K562 (cell line): ENCODE measurements at regions not wholly inside any gene's neighbourhood (a gene's known extent, or its start where the extent isn't known, plus 50 kb on each side); places are given as distances from the start of the nearest gene placed in this dataset.

Experiments used
- ATAC-seq: fragments of 200-7000 bp; cut with Tn5 transposase; 3 replicates; pipeline ENCODE4 v1.9.1; 2020; ENCODE audit warnings: moderate library complexity
- BruUV-seq: library from RNA; stranded (reverse); fragments of 400-500 nt; replicated peaks from 2 replicates; lab custom pipeline; 2021; lab: Mats Ljungman, UMichigan
- CTCF ChIA-PET: fragments of 300-600 bp; formaldehyde crosslinking; extraction: SDS; loops from one replicate; lab custom pipeline; 2021; ENCODE audit warnings: low intra/inter-chr PET ratio; lab: Yijun Ruan, JAX
- POLR2A ChIA-PET: fragments of 300-600, 350-650 bp; sonication (Branson Sonifier 250); formaldehyde crosslinking; extraction: SDS; loops from one replicate; lab custom pipeline; 2021; ENCODE audit warnings: antibody characterized with exemption, inconsistent platforms; lab: Yijun Ruan, JAX
- DNase-seq, 4 experiments: peaks; one replicate each; pipeline versions ENCODE4 v3.0.0 to v3.0.0-alpha.2; 2011 to 2018; ENCODE audit warnings: low spot score in 3 of 4, mixed read lengths in 3 of 4; ENCODE audit errors: extremely low read depth in 1 of 4
- FAIRE-seq: peaks from 2 replicates; lab custom pipeline; 2011; peaks lifted over from hg19 to GRCh38; lab: Jason Lieb, UNC
- H2AFZ ChIP-seq: 2 replicates; pipeline ENCODE4 v1.6.0; 2011; ENCODE audit warnings: low read depth, low read length, control low read depth, inconsistent platforms
- H3K27ac ChIP-seq: fragments of 200-600 bp; 3 replicates; pipeline ENCODE4 v1.8.0; 2011; ENCODE audit warnings: low read depth, mild to moderate bottlenecking, control low read depth, inconsistent platforms, low read length, moderate library complexity, mixed read lengths; ENCODE audit errors: extremely low read depth
- H3K27me3 ChIP-seq, 2 experiments: fragments of 300-600 bp in 1 of 2; 2 replicates in 1 of 2; 3 replicates in 1 of 2; pipeline versions ENCODE4 v1.6.0 to v1.8.0; 2011; ENCODE audit warnings: inconsistent platforms in 2 of 2, low read length in 2 of 2, mild to moderate bottlenecking in 1 of 2, mixed read lengths in 1 of 2, moderate library complexity in 1 of 2; ENCODE audit not compliant: control insufficient read depth in 2 of 2, insufficient read depth in 2 of 2
- H3K36me3 ChIP-seq: fragments of 300-600 bp; 3 replicates; pipeline ENCODE4 v1.8.0; 2011; ENCODE audit warnings: mild to moderate bottlenecking, low read length, inconsistent platforms; ENCODE audit not compliant: control insufficient read depth, insufficient read depth
- H3K4me1 ChIP-seq, 2 experiments: fragments of 200-600 bp in 1 of 2; replicated peaks in 1 of 2; 2 replicates in 1 of 2; 3 replicates in 1 of 2; pipeline versions ENCODE4 v1.5.1 to v1.8.0; 2011; ENCODE audit warnings: inconsistent platforms in 2 of 2, low read length in 2 of 2, mild to moderate bottlenecking in 1 of 2, mixed read lengths in 1 of 2, moderate library complexity in 1 of 2; ENCODE audit not compliant: control insufficient read depth in 2 of 2, insufficient read depth in 2 of 2
- H3K4me2 ChIP-seq: 2 replicates; pipeline ENCODE4 v1.6.1; 2011; ENCODE audit warnings: low read length, control low read depth, inconsistent platforms, mixed read lengths; ENCODE audit not compliant: insufficient read depth
- H3K4me3 ChIP-seq: fragments of 200-600 bp; sonication (generic), shearing (Covaris generic); 2 replicates; pipeline ENCODE4 v1.5.1; 2016; ENCODE audit warnings: control low read depth, inconsistent platforms
- H3K79me2 ChIP-seq: fragments of 200-600 bp; 3 replicates; pipeline ENCODE4 v1.8.0; 2011; ENCODE audit warnings: low read length, inconsistent platforms; ENCODE audit not compliant: control insufficient read depth, insufficient read depth
- H3K9ac ChIP-seq, 2 experiments: 2 replicates each; pipeline versions ENCODE4 v1.6.0 to v1.6.1; 2011; ENCODE audit warnings: low read depth in 2 of 2, low read length in 2 of 2, control low read depth in 1 of 2, inconsistent platforms in 1 of 2, mild to moderate bottlenecking in 1 of 2, mixed read lengths in 1 of 2; ENCODE audit not compliant: insufficient read depth in 1 of 2
- H3K9me1 ChIP-seq: one replicate; pipeline ENCODE4 v1.6.0; 2011; ENCODE audit warnings: inconsistent platforms, mild to moderate bottlenecking, low read length, moderate library complexity; ENCODE audit not compliant: control insufficient read depth, insufficient read depth
- H3K9me3 ChIP-seq: replicated peaks from 2 replicates; pipeline ENCODE4 v1.5.1; 2011; ENCODE audit warnings: low read depth, low read length, inconsistent platforms; ENCODE audit not compliant: control insufficient read depth, insufficient read depth
- H4K20me1 ChIP-seq: replicated peaks from 2 replicates; pipeline ENCODE4 v1.6.1; 2011; ENCODE audit warnings: low read length, inconsistent platforms, mixed read lengths; ENCODE audit not compliant: control insufficient read depth, insufficient read depth
- CREB1 ChIP-seq, 2 experiments: sonication (generic) in 1 of 2; formaldehyde crosslinking in 1 of 2; IDR thresholded peaks; 2 replicates each; pipeline versions ENCODE4 v1.6.1 to v1.8.0; 2012 to 2022; ENCODE audit warnings: inconsistent platforms in 1 of 2, mild to moderate bottlenecking in 1 of 2, missing genetic modification reagents in 1 of 2, moderate library complexity in 1 of 2
- CXXC5 ChIP-seq: fragments of 250-450 bp; sonication (Bioruptor Pico); IDR thresholded peaks from 2 replicates; pipeline ENCODE4 v1.8.0; 2022; ENCODE audit warnings: inconsistent platforms, mild to moderate bottlenecking, moderate library complexity
- DACH1 ChIP-seq: fragments of 450-650 bp; IDR thresholded peaks from 2 replicates; pipeline ENCODE4 v1.6.1; 2018; ENCODE audit not compliant: partially characterized antibody
- DMBX1 ChIP-seq: fragments of 250-450 bp; sonication (Bioruptor Pico); IDR thresholded peaks from 2 replicates; pipeline ENCODE4 v1.8.0; 2022; ENCODE audit warnings: inconsistent platforms, mild to moderate bottlenecking, moderate library complexity, borderline replicate concordance
- GABPB1 ChIP-seq: sonication (generic); formaldehyde crosslinking; IDR thresholded peaks from 2 replicates; pipeline ENCODE4 v1.8.0; 2022; ENCODE audit warnings: mild to moderate bottlenecking, missing genetic modification reagents
- HDAC1 ChIP-seq, 2 experiments: fragments of 450-650 bp; IDR thresholded peaks; 2 replicates each; pipeline ENCODE4 v1.6.1; 2016 to 2017; ENCODE audit warnings: inconsistent platforms in 1 of 2, mild to moderate bottlenecking in 1 of 2, moderate library complexity in 1 of 2
- HDGF ChIP-seq: fragments of 450-650 bp; IDR thresholded peaks from 2 replicates; pipeline ENCODE4 v1.6.1; 2016
- KLF16 ChIP-seq: IDR thresholded peaks from 2 replicates; pipeline ENCODE4 v1.6.1; 2016; ENCODE audit warnings: antibody characterized with exemption
- POLR2B ChIP-seq: fragments of 450-650 bp; IDR thresholded peaks from 2 replicates; pipeline ENCODE4 v1.6.1; 2018; ENCODE audit warnings: low read depth; ENCODE audit not compliant: partially characterized antibody
- SETDB1 ChIP-seq: IDR thresholded peaks from one replicate; pipeline ENCODE4 v1.6.1; 2012; ENCODE audit warnings: low read length, control low read depth, inconsistent platforms
- TCF7 ChIP-seq: sonication (generic); IDR thresholded peaks from 2 replicates; pipeline ENCODE4 v1.6.1; 2016; ENCODE audit warnings: antibody characterized with exemption, borderline replicate concordance
- TFAP4 ChIP-seq: sonication (generic); formaldehyde crosslinking; IDR thresholded peaks from 2 replicates; pipeline ENCODE4 v1.8.0; 2022; ENCODE audit warnings: missing genetic modification reagents, mild to moderate bottlenecking, moderate library complexity, borderline replicate concordance
- TSC22D4 ChIP-seq: fragments of 450-650 bp; IDR thresholded peaks from 2 replicates; pipeline ENCODE4 v1.6.1; 2016; ENCODE audit warnings: missing genetic modification characterization, missing biosample characterization, control low read depth
- ZBTB11 ChIP-seq, 3 experiments: fragments of 200-800 bp in 1 of 3; fragments of 250-450 bp in 1 of 3; fragments of 450-650 bp in 1 of 3; sonication (Bioruptor Pico) in 1 of 3; sonication (Bioruptor generic) in 1 of 3; formaldehyde crosslinking in 1 of 3; IDR thresholded peaks; 2 replicates each; pipeline versions ENCODE4 v1.6.1 to v1.8.0; 2016 to 2022; ENCODE audit warnings: mild to moderate bottlenecking in 2 of 3, missing genetic modification characterization in 2 of 3, missing compliant biosample characterization in 1 of 3, moderate library complexity in 1 of 3
- WGBS: fragments of 100-300 bp; shearing (Covaris generic); methylation state at CpG from one replicate; pipeline ENCODE4 v1.1.6; 2016; ENCODE audit warnings: low coverage, mixed read lengths; ENCODE audit not compliant: insufficient coverage; ENCODE audit errors: missing lambda C conversion rate; 5-methylcytosine and 5-hydroxymethylcytosine counted together
- in situ Hi-C: fragments of 300-500 bp; cut with MboI; formaldehyde crosslinking; loops from 4 replicates; pipeline ENCODE4 v1.15.0; 2018; ENCODE audit warnings: inconsistent platforms, mixed read lengths
- intact Hi-C: fragments of 100-400 bp; cut with micrococcal nuclease; formaldehyde crosslinking; loops from 2 replicates; pipeline ENCODE4 v1.14.2; 2022
- TF ChIP-seq, protein P1 (sequence below): sonication (generic); formaldehyde crosslinking; IDR thresholded peaks from 2 replicates; pipeline ENCODE4 v1.9.0; 2022; ENCODE audit warnings: mild to moderate bottlenecking, missing genetic modification reagents
- TF ChIP-seq, protein P2 (sequence below): sonication (generic); formaldehyde crosslinking; IDR thresholded peaks from 2 replicates; pipeline ENCODE4 v1.8.1; 2023; ENCODE audit warnings: mild to moderate bottlenecking, missing genetic modification reagents

DNA sequence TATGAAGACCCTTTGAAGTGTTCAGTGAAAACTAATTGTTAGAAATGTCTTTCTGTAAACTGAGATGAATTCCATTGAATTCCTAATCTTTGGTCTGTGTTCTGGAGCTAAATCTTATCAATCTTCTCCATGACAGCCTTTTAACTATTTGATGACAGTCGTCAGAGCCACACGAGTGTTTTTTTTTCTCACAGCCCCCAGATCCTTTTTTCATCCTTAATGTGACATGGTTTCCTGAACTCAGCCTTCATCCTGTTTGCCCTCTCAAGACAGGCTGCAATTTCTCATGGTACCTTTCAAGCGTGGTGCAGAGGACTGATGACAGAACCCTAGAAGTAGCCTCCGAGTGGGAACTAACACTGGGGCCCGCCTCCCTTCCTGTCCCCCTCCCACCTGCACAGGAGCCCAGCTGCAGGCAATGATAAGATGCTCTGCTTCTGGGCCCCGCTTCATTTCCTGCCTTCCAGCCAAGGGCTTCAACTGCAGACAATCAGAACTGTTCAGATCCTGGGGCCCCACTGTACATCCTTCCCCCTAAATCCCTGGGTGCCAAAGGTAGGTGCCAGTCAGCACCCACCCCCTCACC, 114.6 kb upstream of the VAV3 start (continued):
- peak in 1 of 3 experiments; percentile 57; a peak in 2 of 6 replicates for TF ChIP-seq ZBTB11 (CRISPR knock-in tag; IDR thresholded peaks at IDR 0.05)
- TF ChIP-seq CXXC5 = peak; percentile 47
- peak; percentile 47; the same call in 1 of the 2 replicates for TF ChIP-seq CREB1 (IDR thresholded peaks at IDR 0.05)
- 0 out of 2 replicates have a peak, but pooled peaks have one; percentile 24 for TF ChIP-seq CREB1 (CRISPR knock-in tag; IDR thresholded peaks at IDR 0.05)
- TF ChIP-seq GABPB1 = no peak
- peak; percentile 80 for TF ChIP-seq DACH1
- TF ChIP-seq HDAC1 (IDR thresholded peaks at IDR 0.05) = peak in 1 of 2 experiments; percentile 76; a peak in 2 of 4 replicates
- peak; percentile 91 for TF ChIP-seq KLF16

- BruUV-seq = no TSS peak
- DNase-seq (no peak), FAIRE-seq (no peak), ATAC-seq (no peak)
- peaks cover 5 to 22% of the 10 kb centered on the region in 2 experiments; a peak in 4 of 5 replicates for H3K4me1 ChIP-seq
- H3K36me3 ChIP-seq = no peaks in the 10 kb centered on the region
- WGBS = 14% methylated on average over 2 of the region's 2 CpGs
- H3K79me2 ChIP-seq = no peaks in the 10 kb centered on the region
- H3K9me3 ChIP-seq = no peaks in the 10 kb centered on the region
- intact Hi-C loops = no loop called here
- ChIA-PET POLR2A (no interaction called here), CTCF (no interaction called here)
- no peak overlapping the region for H3K4me2 ChIP-seq
- H3K9me1 ChIP-seq = no peaks in the 10 kb centered on the region
- no peak overlapping the region for H3K9ac ChIP-seq
- in situ Hi-C loops = no loop called here
- H3K27ac ChIP-seq = no peak overlapping the region
- H3K4me3 ChIP-seq = no peak overlapping the region
- no peaks in the 10 kb centered on the region for H3K27me3 ChIP-seq
- no peaks in the 10 kb centered on the region for H4K20me1 ChIP-seq
- H2AFZ ChIP-seq = 0 out of 2 replicates have a peak overlapping the region, but pooled peaks have one; percentile 24
- TF ChIP-seq POLR2B (no peak), SETDB1 (no peak), TCF7 (no peak), HDGF (no peak), TFAP4 (CRISPR knock-in tag) (no peak), DMBX1 (CRISPR knock-in tag) (no peak), GABPB1 (no peak), TSC22D4 (tag) (no peak)
- TF ChIP-seq, protein P1, sequence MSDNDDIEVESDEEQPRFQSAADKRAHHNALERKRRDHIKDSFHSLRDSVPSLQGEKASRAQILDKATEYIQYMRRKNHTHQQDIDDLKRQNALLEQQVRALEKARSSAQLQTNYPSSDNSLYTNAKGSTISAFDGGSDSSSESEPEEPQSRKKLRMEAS (CRISPR knock-in tag) = no peak
- TF ChIP-seq, protein P2, sequence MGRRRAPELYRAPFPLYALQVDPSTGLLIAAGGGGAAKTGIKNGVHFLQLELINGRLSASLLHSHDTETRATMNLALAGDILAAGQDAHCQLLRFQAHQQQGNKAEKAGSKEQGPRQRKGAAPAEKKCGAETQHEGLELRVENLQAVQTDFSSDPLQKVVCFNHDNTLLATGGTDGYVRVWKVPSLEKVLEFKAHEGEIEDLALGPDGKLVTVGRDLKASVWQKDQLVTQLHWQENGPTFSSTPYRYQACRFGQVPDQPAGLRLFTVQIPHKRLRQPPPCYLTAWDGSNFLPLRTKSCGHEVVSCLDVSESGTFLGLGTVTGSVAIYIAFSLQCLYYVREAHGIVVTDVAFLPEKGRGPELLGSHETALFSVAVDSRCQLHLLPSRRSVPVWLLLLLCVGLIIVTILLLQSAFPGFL = no peak
These were observed 113.0 kb upstream of the VAV3 start for GRCh38 chr1:108077991-108078390.
